ENCODE measurements at regions not wholly inside any gene's neighbourhood (a gene's known extent, or its start where the extent isn't known, plus 50 kb on each side); places are given as distances from the start of the nearest gene placed in this dataset.
"Not testable (repeated sequence)": the region's sequence is repeated elsewhere in the genome, so short reads cannot be mapped to it uniquely, and the experiment has no call there.

DNA sequence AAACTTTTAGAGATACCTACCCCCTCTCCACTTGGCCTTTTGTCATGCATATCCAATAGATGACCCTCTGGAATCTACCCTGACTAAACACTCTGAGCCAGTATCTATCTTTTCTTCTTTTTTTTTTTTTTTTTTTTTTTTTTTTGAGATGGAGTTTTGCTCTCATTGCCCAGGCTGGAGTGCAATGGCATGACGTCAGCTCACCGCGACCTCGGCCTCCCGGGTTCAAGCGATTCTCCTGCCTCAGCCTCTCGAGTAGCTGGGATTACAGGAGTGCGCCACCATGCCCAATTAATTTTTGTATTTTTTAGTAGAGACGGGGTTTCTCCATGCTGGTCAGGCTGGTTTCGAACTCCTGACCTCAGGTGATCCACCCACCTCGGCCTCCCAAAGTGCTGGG is 50.8 kb upstream of the GRIN2B start:
- DNase-seq, result not testable (repeated sequence)

DNA sequence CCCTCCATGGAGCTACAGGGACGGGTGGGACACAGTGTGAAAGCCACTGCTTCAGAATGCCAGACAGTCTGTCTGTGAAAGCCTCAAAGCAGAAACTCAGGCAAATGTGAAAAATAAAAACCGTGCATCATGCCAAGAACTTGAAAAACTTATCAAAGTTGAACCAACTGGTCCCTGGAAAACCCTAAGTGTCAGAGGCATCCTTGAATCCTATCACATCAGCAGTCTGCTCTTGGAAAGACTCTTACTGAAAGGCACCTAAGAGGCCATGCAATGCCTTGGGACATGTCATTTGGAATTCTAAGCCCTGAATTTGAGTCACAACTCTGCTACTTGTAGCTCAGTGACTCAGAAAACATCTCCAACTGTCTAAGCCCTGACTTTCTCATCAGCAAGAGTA is 62.4 kb upstream of the GRIN2B start:
- no peak for DNase-seq

DNA sequence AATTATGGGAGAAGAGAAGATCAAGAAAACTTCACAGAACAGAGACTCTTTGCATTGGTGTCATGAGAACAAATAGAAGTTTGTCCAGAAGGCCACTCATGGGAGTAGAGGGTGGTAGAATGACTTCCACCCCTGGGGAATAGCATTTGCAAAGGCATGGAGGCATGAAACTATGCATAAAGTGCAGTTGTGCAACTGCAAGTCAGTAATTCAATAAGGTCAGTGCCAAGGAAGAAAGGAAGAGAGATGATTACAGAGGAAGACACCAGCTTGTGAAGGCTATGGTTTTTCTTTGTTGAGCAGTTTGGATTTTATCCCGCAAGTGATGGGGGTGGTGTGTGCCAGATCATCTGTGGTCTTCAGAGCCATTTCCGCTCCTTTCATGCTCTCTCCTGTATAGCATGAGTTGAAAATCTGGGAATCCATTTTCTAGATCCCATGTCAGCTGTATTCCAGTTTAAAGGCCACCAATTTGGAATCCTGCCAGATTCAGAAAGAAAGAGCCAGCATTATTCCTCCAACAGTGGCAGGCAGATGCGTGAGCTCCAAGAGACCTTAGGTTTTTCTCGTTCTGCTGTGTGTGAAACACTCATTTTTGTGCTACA is 67.6 kb upstream of the GRIN2B start:
- no peak for DNase-seq

DNA sequence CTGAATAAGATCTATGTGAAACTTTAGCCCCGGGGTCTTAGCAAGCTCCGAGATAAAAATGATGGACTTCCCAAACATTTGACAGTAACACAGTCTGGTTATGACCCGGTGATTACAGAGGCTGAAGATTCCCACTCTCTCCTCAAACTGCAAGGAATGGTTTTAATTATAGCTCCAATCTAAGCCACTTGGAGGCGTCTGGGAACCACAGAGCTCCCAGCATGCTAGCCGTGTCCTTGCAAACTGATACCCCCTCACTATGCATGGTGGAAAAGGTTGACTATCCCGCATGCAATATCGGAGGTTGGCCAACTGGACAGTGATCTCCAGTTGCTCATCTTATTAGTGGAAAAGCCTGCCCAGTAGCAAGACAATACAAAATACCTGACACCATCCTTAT is 76.5 kb upstream of the GRIN2B start:
- no peak for DNase-seq

- no peak for DNase-seq
Measured at GRCh38 chr12:14058717-14059116, 77.3 kb upstream of the GRIN2B start.

DNA sequence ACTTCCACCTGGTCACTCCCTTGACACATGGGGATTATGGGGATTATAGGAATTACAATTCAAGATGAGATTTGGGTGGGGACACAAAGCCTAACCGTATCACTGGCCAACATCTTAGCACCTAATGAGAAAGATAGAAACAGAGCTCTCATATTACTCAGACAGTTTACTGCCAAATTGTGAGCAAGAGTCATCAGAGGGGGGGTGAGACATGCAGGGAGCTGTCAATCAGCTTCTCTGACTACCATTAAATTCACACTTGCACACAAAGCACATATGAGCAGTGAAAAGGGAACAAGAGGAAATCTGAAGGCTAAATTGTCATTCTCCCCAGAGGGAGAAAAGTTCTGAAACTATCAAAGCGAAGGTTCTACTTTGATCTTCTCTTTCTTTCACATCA is 78.1 kb upstream of the GRIN2B start:
- no peak for DNase-seq

GRCh38 chr12:14065616-14066015 is 84.2 kb upstream of the GRIN2B start:
- DNase-seq, result no peak

- DNase-seq, result no peak
Measured at GRCh38 chr12:14066021-14066420, 84.6 kb upstream of the GRIN2B start.

DNA sequence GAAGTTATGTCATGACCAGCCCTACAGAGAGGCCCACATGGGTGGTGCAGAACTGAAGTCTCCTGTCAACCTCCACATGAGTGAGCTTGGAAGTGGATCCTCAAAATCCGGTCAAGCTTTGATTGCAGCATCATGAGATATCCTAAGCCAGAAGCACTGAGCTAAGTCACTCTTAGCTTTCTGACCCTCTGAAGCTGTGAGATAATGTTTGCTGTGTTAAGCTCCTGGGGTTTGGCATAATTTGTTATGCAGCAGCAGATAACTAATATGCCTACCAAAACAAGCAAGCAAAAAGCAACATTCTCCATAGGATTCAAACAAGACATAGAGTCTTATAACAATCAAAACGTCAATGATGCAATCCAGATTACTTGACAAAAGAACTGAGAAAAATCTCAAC is 87.6 kb upstream of the GRIN2B start:
- no peak for DNase-seq

- DNase-seq, result no peak
Measured at GRCh38 chr12:14071833-14072232, 90.4 kb upstream of the GRIN2B start.

GRCh38 chr12:14072987-14073386 is 91.6 kb upstream of the GRIN2B start:
- no peak for DNase-seq

GRCh38 chr12:14075797-14076393 is 94.5 kb upstream of the GRIN2B start:
- DNase-seq, result no peak

DNA sequence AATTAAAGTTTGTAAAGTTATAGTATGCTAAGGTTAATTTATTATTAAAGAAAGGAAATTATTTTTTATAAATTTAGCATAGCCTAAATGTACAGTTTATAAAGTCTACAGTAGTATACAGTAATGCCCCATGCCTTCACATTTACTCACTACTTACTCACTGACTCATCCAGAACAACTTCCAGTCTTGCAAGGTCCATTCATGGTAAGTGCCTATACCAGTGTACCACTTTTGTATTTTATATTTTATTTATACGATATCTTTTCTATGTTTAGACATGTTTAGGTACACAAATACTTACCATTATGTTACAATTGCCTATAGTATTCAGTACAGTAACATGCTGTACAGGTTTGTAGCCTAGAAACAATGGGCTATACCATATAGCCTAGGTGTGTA is 95.1 kb upstream of the GRIN2B start:
- DNase-seq, result no peak

- DNase-seq, result no peak
Measured at GRCh38 chr12:14086838-14087237, 105.4 kb upstream of the GRIN2B start.

DNA sequence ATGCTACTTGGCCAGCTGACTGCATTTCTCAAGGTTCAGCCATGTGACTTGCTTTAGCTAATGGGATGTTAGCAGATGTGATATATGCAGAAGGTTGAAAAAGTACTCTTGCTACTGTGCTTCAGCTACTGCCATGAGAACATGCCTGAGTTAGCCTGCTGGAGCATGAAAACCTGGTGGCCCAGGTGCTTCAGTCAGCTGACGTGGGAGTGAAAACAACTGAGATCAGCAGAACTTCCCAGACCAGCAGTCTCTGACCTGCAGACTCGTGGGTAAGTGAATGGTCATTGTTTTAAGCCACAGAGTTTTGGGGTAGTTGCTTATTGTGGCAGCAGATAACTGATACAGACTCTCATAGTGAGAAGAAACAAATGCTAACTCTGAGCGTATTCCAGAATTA is 118.6 kb upstream of the GRIN2B start:
- no peak for DNase-seq

DNA sequence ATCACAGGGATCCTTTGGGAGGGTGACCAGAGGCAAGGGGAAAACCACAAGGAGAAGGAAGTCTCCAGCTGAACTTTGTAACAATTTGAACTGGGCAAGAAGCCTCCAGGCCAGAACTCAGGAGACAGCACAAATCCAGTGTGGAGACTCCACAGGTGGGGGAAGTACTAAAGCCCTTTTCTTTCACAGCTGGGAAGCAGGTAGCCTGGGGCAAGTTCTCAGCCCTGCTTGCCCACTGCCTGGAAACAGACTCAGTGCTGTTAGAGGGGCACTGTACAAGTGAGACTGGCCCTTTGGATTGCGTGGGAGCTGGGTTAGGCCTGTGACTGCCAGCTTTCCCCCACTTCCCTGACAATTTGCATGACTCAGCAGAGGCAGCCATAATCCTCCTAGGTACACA is 120.2 kb upstream of the GRIN2B start:
- not testable (repeated sequence) for DNase-seq

- no peak for DNase-seq
Measured at GRCh38 chr12:14111230-14111865, 129.9 kb upstream of the GRIN2B start.

DNA sequence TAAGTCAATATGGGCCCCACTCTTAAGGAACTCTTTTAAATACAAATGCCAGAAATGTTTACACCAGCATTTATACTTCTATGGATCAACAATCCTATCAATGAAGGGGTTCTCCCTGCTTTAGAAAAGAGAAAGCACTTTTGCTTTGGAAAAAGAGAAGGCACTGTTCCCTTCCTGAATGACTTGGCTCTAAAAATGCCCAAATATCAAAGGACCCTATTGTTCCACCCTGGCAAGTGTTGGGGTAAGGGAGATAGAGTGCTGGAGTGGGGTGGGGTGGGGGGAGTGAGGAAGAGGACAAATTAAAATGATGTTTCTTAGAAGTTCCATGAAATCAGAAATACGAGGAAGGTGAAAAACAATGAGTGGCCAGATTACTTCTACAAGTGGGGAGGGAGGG is 131.6 kb upstream of the GRIN2B start:
- no peak for DNase-seq

GRCh38 chr12:14126692-14127091 is 145.3 kb upstream of the GRIN2B start:
- no peak for DNase-seq

DNA sequence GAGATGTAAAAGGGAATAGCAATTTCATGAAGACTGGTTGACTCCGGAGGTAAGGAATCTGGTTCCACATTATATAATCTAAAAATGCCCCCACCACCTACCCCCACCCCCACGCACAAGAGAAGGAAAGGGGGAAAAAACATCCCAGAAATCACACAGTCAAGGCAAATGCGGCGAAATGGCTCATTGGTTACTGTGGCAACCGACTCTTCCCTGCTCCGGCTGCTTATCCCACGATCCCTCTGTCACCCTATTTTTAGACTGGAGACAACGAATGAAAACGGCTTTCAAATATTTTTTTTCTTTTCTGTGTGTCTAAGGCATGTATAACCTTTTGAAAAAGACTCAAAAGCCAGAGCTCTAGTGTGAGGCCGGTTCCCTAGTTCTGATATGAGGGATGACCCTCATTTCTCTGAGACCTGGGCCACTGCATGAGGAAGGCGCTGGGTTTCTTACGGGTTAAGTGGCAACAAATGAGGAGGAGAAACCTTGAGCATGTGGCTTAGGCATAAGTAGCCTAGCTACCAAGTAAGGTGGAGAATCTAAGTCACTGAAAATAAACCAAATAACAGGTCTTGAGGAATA is 148.3 kb upstream of the GRIN2B start:
- DNase-seq, result no peak

- DNase-seq, result no peak
Measured at GRCh38 chr12:14135996-14136395, 154.6 kb upstream of the GRIN2B start.

DNA sequence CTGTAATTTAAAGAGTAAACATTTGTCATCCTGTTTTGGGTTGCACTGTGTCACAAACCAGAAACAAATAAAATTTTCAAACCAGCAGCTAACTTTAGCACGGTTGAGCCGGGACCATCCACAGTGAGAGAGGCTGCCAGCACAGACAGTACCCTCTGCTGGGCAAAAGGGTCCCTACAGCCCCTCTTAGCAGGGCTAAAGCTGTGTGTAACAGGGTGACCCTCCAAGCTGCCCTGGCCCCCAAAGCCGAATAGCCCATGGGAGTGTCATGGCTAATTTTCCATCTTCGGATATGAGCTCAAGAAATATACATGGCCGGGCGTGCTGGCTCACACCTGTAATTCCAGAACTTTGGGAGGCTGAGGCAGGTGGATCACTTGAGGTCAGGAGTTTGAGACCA is 157.1 kb upstream of the GRIN2B start:
- no peak for DNase-seq

DNA sequence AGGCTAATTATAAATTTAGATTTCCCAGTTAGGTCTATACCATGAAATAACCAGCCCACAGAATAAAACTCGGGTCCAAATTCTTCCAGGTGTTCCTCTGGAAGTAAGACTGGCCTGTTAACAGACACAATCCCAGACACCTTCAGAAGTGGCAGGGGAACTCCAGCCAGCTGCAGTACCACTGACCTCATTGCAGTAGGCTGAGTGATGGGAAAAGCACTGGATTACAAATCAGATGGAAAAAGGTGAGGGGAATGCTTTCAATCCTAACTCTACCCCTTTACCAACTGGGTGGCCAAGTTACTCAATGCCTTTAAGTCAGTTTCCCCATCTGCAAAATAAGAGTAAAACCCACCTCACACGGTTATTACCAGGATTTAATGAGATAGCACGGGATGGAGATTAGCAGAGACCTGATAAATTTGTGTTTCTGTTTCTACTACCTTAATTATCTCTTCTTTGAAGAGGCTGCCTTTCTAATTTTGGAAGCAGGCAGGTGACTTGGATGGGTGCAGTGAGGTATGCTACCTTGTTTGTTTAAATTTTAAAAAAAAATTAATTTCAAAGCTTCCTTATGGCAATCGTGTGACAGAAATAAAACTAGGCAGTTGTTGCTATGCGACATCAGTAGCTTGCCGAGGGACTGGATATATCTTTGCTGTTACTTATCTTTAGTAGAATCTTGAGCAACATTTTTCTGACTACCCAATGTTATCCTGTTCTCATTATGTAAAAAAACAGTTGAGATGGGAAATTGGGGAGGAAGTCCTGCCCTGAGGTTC is 167.3 kb upstream of the GRIN2B start:
- no peak for DNase-seq

- DNase-seq, result no peak
Measured at GRCh38 chr12:14153803-14154202, 172.4 kb upstream of the GRIN2B start.
